ENCODE measurements at regions not wholly inside any gene's neighbourhood (a gene's known extent, or its start where the extent isn't known, plus 50 kb on each side); places are given as distances from the start of the nearest gene placed in this dataset.

- no peaks in the 10 kb centered on the region for H3K4me1 Mint-ChIP-seq
- peaks cover 3% of the 10 kb centered on the region for H3K9me3 Mint-ChIP-seq
- ChIA-PET POLR2A (no interaction called here), CTCF (no interaction called here)
- no peak overlapping the region for H3K4me3 Mint-ChIP-seq
- no peaks in the 10 kb centered on the region for H3K36me3 Mint-ChIP-seq (ENCODE audit: low read depth)
- DNase-seq, result no peak
- no peak overlapping the region for H3K27ac Mint-ChIP-seq
- H3K27me3 Mint-ChIP-seq, result no peaks in the 10 kb centered on the region
Measured at GRCh38 chr9:28839778-28840430, 1266.6 kb upstream of the C9orf72 start.

GRCh38 chr9:28841775-28842174 is 1268.5 kb upstream of the C9orf72 start:
- H3K9me3 Mint-ChIP-seq, result peaks cover 3% of the 10 kb centered on the region
- no peaks in the 10 kb centered on the region for H3K36me3 Mint-ChIP-seq (ENCODE audit: low read depth)
- no peaks in the 10 kb centered on the region for H3K4me1 Mint-ChIP-seq
- CTCF ChIA-PET, result no interaction called here
- no peak overlapping the region for H3K27ac Mint-ChIP-seq
- no peak overlapping the region for H3K4me3 Mint-ChIP-seq
- DNase-seq, result no peak
- no peaks in the 10 kb centered on the region for H3K27me3 Mint-ChIP-seq
- POLR2A ChIA-PET, result no interaction called here

GRCh38 chr9:28847331-28847730 is 1274.0 kb upstream of the C9orf72 start:
- Mint-ChIP-seq H3K27ac (no peak overlapping the region), H3K27me3 (no peaks in the 10 kb centered on the region), H3K9me3 (no peaks in the 10 kb centered on the region), H3K4me1 (no peaks in the 10 kb centered on the region), H3K36me3 (ENCODE audit: low read depth) (no peaks in the 10 kb centered on the region), H3K4me3 (no peak overlapping the region)
- POLR2A ChIA-PET, result no interaction called here
- CTCF ChIA-PET, result no interaction called here
- no peak for DNase-seq

- Mint-ChIP-seq H3K27ac (no peak overlapping the region), H3K27me3 (no peaks in the 10 kb centered on the region), H3K4me3 (no peak overlapping the region), H3K4me1 (no peaks in the 10 kb centered on the region), H3K36me3 (ENCODE audit: low read depth) (no peaks in the 10 kb centered on the region), H3K9me3 (no peaks in the 10 kb centered on the region)
- ChIA-PET POLR2A (no interaction called here), CTCF (no interaction called here)
- DNase-seq, result no peak
Measured at GRCh38 chr9:28848671-28849070, 1275.4 kb upstream of the C9orf72 start.

- CTCF ChIA-PET, result no interaction called here
Measured at GRCh38 chr9:28853477-28853876, 1280.2 kb upstream of the C9orf72 start.

GRCh38 chr9:28866951-28867350 is 1293.7 kb upstream of the C9orf72 start:
- ChIA-PET POLR2A (no interaction called here), CTCF (no interaction called here)
- no peak overlapping the region for H3K27ac Mint-ChIP-seq
- H3K36me3 Mint-ChIP-seq (ENCODE audit: low read depth), result no peaks in the 10 kb centered on the region
- no peaks in the 10 kb centered on the region for H3K27me3 Mint-ChIP-seq
- no peaks in the 10 kb centered on the region for H3K9me3 Mint-ChIP-seq
- no peak for DNase-seq
- no peaks in the 10 kb centered on the region for H3K4me1 Mint-ChIP-seq
- no peak overlapping the region for H3K4me3 Mint-ChIP-seq

More at GRCh38 chr9:28853477-28853876, 1280.2 kb upstream of the C9orf72 start:
- H3K27ac Mint-ChIP-seq, result no peak overlapping the region
- H3K4me1 Mint-ChIP-seq, result no peaks in the 10 kb centered on the region
- POLR2A ChIA-PET, result no interaction called here
- H3K27me3 Mint-ChIP-seq, result no peaks in the 10 kb centered on the region
- DNase-seq, result no peak
- H3K9me3 Mint-ChIP-seq, result no peaks in the 10 kb centered on the region
- no peak overlapping the region for H3K4me3 Mint-ChIP-seq
- H3K36me3 Mint-ChIP-seq (ENCODE audit: low read depth), result no peaks in the 10 kb centered on the region

GRCh38 chr9:28868228-28868990 is 1295.1 kb upstream of the C9orf72 start:
- Mint-ChIP-seq H3K4me3 (no peak overlapping the region), H3K27me3 (no peaks in the 10 kb centered on the region), H3K27ac (no peak overlapping the region), H3K4me1 (no peaks in the 10 kb centered on the region), H3K36me3 (ENCODE audit: low read depth) (no peaks in the 10 kb centered on the region), H3K9me3 (no peaks in the 10 kb centered on the region)
- POLR2A ChIA-PET, result no interaction called here
- no peak for DNase-seq
- CTCF ChIA-PET, result no interaction called here

- CTCF ChIA-PET, result no interaction called here
- no peaks in the 10 kb centered on the region for H3K4me1 Mint-ChIP-seq
- H3K4me3 Mint-ChIP-seq, result no peak overlapping the region
- no peak for DNase-seq
- POLR2A ChIA-PET, result no interaction called here
- H3K36me3 Mint-ChIP-seq (ENCODE audit: low read depth), result no peaks in the 10 kb centered on the region
- no peak overlapping the region for H3K27ac Mint-ChIP-seq
- no peaks in the 10 kb centered on the region for H3K27me3 Mint-ChIP-seq
- H3K9me3 Mint-ChIP-seq, result no peaks in the 10 kb centered on the region
Measured at GRCh38 chr9:28882529-28882928, 1309.2 kb upstream of the C9orf72 start.

- Mint-ChIP-seq H3K36me3 (ENCODE audit: low read depth) (no peaks in the 10 kb centered on the region), H3K4me1 (no peaks in the 10 kb centered on the region), H3K27ac (no peak overlapping the region), H3K4me3 (no peak overlapping the region), H3K9me3 (no peaks in the 10 kb centered on the region), H3K27me3 (no peaks in the 10 kb centered on the region)
- no peak for DNase-seq
- CTCF ChIA-PET, result no interaction called here
- POLR2A ChIA-PET, result no interaction called here
Measured at GRCh38 chr9:28883234-28883633, 1310.0 kb upstream of the C9orf72 start.

- POLR2A ChIA-PET, result no interaction called here
- DNase-seq, result no peak
- CTCF ChIA-PET, result no interaction called here
Measured at GRCh38 chr9:28887188-28887884, 1314.1 kb upstream of the C9orf72 start.

GRCh38 chr9:28888806-28889205 is 1315.5 kb upstream of the C9orf72 start:
- Mint-ChIP-seq H3K4me1 (no peaks in the 10 kb centered on the region), H3K27ac (no peak overlapping the region), H3K4me3 (no peak overlapping the region), H3K9me3 (no peaks in the 10 kb centered on the region), H3K36me3 (ENCODE audit: low read depth) (no peaks in the 10 kb centered on the region), H3K27me3 (no peaks in the 10 kb centered on the region)
- no peak for DNase-seq
- CTCF ChIA-PET, result interaction anchor here (1.2 kb wide), 1 partner anchor 24 kb away, joined by 3 read pairs; no protein-coding TSS in a partner anchor
- POLR2A ChIA-PET, result no interaction called here

More at GRCh38 chr9:28887188-28887884, 1314.1 kb upstream of the C9orf72 start:
- Mint-ChIP-seq H3K4me1 (no peaks in the 10 kb centered on the region), H3K4me3 (no peak overlapping the region), H3K36me3 (ENCODE audit: low read depth) (no peaks in the 10 kb centered on the region), H3K9me3 (no peaks in the 10 kb centered on the region), H3K27me3 (no peaks in the 10 kb centered on the region), H3K27ac (no peak overlapping the region)

- no peak overlapping the region for H3K27ac Mint-ChIP-seq
- DNase-seq, result no peak
- POLR2A ChIA-PET, result no interaction called here
- no peaks in the 10 kb centered on the region for H3K9me3 Mint-ChIP-seq
- no peak overlapping the region for H3K4me3 Mint-ChIP-seq
- no peaks in the 10 kb centered on the region for H3K4me1 Mint-ChIP-seq
- CTCF ChIA-PET, result no interaction called here
- no peaks in the 10 kb centered on the region for H3K36me3 Mint-ChIP-seq (ENCODE audit: low read depth)
- no peaks in the 10 kb centered on the region for H3K27me3 Mint-ChIP-seq
Measured at GRCh38 chr9:28892538-28892937, 1319.3 kb upstream of the C9orf72 start.

GRCh38 chr9:28899267-28899666 is 1326.0 kb upstream of the C9orf72 start:
- H3K9me3 Mint-ChIP-seq, result no peaks in the 10 kb centered on the region
- H3K27ac Mint-ChIP-seq, result no peak overlapping the region
- H3K4me1 Mint-ChIP-seq, result no peaks in the 10 kb centered on the region
- CTCF ChIA-PET, result no interaction called here
- H3K27me3 Mint-ChIP-seq, result no peaks in the 10 kb centered on the region
- H3K4me3 Mint-ChIP-seq, result no peak overlapping the region
- no peaks in the 10 kb centered on the region for H3K36me3 Mint-ChIP-seq (ENCODE audit: low read depth)
- DNase-seq, result no peak
- POLR2A ChIA-PET, result no interaction called here

All from activated CD4-positive, alpha-beta T cell treated with anti-CD3 and anti-CD28 coated beads, Interleukin-2, amount 10 ng/mL, durations not matched to agents 7 days and 5 days (primary cell).